HG02588 (cell line): ENCODE measurements at regions not wholly inside any gene's neighbourhood (a gene's known extent, or its start where the extent isn't known, plus 50 kb on each side); places are given as distances from the start of the nearest gene placed in this dataset.
A peak's percentile ranks its signal among the peaks of the same experiment; 100 is the strongest.
"Not testable (repeated sequence)": the region's sequence is repeated elsewhere in the genome, so short reads cannot be mapped to it uniquely, and the experiment has no call there.

Source experiments
- ATAC-seq: cut with Tn5 transposase; IDR thresholded peaks from one replicate; pipeline ENCODE4 v1.9.1; 2021; ENCODE audit warnings: mild to moderate bottlenecking, moderate library complexity; ENCODE audit not compliant: unreplicated experiment

DNA sequence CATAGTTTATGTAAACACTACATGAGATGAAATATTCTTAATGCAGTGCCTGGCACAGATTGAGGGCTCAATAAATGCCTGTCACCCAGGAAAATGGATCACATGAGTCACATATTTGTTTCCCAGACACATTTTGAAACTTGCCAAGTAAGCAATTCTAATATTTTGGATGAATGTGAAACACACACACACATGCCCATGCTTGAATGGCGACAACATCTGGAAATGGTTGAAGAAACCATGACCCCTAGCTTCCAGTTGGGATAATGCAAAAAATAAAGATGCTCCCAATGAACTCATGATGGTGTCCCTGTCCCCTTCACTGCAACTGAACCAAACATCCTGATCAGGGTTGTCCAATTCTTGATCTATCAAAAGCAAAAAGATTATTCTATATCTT lies 797.3 kb downstream of the XPNPEP1 start:
- no peak for ATAC-seq

DNA sequence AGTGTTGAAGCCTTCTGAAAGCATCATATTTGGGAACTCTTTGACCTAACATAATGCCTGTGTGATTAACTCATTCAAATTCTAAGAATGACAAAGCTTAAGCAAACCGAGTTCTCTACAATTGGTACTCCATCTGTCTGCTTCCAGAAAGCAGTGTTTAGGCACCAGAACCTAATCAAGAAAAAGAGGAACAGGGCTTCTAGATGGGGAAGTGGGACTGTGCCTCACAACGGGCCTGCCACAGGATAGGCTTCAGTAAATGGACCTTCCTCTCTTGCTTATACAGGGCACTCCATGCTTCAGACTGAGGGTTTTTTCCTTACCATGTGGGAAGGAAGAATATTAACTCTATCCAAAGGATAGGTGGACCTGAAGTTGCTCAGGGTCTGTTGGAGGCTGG lies 808.1 kb downstream of the XPNPEP1 start:
- ATAC-seq = no peak

DNA sequence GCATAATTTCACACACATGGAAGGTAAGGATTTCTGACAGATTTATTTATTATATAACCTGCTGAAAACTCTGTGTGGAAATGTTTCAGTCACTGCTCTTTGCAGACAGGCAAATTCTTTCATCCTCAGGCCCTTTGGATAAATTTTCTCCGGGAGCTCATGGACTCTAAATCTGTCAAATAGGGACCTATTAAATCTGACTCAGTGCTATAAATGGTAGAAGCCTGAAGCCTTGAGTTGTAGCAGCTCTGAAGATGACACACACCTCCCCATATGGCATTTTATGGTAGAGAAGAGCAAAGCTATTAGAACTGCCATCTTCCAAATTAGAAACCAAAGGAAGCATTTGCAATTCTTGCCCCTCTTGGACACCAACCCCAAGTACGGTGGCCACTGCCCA lies 808.7 kb downstream of the XPNPEP1 start:
- no peak for ATAC-seq

DNA sequence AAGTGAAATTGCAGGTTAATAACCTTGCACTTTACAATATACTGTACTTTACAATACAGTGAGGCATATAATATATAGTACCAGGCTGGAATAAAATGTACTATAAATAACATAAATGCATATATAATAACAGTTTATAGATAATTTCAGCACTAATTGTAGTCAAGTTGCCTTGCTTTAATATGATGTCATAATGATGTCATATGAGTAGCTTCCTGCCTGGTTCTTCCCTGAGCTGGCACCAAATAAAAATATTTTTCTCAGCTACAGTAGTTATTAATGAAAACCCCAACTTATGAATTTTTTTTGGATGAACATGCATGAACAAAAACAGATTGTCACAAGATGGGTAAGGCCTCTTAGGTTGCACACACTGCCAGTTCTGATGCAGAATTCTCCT lies 816.7 kb downstream of the XPNPEP1 start:
- ATAC-seq = no peak

DNA sequence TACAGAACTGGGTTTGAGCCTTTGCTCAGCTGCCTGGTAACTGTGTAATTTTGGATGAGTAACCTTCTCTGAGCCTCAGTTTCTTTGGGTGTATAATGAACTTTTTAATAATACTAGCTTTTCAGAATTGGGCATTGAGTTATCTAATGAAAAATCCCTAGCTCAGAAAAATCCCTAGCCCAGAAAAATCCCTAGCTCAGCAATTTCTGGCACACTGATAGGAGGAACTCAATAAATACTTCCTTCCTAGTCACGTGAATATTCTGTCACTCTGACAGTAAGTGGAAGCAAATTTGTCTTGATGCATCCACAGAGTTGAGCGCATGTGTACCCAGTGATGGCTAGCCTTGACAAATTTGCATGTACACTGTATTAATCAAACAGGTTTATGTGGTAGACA lies 817.6 kb downstream of the XPNPEP1 start:
- no peak for ATAC-seq

DNA sequence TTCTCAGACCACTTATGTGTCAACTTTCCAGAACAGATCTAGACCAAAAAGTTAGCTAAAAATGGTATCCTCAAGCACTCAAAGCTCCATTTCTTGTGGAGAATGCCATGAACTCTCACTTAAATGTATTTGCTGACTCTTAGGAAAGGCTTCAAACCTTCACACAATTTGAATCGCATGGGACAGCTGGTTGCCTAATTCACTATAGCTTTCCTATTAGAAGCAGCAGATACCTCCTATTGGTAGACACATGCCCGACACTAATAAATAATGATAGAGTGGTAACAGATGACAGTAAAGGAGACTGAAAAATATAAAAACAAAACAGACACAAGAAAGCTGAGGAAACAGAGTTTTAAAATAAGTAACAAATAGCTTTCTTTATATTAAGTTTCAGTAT lies 818.5 kb downstream of the XPNPEP1 start:
- no peak for ATAC-seq

DNA sequence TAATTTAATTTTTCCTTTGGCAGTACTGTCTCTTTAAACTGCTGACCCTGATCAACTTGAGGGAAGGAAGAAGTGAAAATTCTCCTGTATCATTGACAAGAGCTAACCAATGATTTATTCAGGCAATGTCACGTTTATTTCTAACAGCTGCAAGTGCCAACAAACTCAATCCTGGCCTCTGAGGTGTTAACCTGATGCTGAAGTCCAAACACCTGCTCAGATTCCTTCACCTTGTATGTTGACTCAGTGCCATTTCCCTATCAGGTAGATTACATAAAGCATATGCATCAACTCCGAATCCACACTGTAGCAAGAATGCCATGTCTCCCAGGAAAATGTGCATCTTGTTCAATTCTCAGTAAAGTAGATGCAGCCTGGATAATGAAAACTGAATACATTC lies 820.0 kb downstream of the XPNPEP1 start:
- no peak for ATAC-seq

DNA sequence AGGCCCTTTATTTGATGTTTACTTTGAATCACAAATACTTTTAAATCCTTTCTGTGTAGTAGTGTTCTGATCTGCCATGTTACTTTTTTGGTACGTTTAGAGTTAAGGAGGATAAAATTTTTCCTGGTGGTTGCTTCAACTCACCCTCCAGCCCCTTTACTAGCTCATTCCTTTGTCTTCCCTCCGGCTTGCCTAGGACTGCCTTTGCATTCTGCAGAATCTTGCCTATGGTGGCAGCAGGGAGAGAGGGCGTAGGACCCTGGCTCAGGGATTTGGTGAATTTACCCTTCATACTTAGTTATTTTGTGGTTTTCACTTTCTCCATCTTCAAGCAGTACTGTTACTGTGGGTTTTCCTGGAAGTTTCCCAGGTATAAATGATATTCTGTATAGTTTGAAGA lies 833.5 kb downstream of the XPNPEP1 start:
- ATAC-seq = no peak

DNA sequence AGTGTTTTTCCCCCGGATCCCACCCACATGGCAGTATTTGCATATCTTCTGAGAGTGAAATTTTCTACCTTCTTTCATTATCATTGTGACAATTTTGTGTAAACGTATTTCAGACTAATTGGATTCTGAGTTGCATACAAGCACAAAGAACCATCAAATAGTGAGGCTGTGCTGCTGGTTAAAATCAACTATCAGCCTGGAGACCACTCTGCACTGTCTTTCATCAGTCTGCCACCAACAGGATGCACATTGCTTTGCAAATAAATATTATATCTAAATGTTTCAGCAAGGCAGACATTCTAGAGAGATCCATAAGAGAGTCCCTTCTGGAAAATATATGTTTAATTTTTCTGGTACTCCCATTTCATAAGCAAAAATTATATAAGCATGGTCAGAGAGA lies 851.8 kb downstream of the XPNPEP1 start:
- no peak for ATAC-seq

DNA sequence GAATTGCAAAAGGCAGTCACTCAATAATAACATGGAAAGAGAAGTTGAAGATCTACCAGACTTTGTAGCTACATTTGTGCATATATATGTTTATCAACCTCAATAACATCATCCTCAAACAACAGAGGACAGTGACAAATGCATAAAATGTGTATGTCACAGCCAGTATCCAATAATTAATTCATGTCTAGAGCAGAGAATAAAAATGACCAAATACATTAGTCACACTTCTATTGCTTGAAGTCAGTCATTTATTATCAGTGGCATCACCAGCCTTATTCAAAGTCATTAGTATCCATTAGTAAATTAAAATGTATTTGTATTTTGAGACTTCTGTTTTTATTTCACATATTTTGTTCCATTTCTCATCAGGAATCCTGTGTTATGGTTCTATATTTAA lies 852.8 kb downstream of the XPNPEP1 start:
- ATAC-seq = no peak

DNA sequence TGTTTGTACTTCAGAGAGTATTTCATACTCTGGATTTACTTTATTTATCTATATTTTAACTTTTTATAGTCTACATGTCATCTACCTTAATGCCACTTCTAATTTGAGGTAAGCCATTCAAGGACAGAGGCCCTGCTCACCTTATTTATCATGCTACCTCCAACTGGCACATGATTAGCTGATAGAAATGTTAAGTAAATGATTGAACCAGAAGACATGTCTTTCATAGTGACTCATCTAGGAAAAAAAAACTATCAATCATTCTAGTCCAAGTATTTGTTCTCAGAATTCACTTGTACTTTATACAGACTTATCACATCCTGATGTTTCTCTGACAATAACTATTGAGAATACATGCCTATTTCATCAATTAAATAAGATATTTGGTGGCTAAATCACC lies 856.3 kb downstream of the XPNPEP1 start:
- ATAC-seq = no peak

DNA sequence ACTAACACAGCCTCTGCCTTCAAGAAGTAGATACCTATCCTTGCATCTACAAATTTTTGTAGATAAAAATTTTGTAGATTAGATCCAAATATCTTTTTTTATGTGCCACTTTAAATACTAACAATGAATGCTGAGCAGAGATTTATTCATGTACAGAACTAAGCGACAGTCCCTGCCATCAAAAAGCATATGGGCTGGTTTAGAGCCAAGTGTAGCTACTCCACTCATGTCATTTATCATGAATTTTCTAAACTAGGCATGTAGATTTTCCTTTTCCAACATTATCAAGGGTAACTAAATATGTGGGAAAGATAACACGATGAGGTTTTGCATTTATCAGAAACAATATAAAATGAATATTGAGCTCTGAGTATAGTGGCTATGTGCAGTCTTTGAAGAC lies 857.5 kb downstream of the XPNPEP1 start:
- no peak for ATAC-seq

DNA sequence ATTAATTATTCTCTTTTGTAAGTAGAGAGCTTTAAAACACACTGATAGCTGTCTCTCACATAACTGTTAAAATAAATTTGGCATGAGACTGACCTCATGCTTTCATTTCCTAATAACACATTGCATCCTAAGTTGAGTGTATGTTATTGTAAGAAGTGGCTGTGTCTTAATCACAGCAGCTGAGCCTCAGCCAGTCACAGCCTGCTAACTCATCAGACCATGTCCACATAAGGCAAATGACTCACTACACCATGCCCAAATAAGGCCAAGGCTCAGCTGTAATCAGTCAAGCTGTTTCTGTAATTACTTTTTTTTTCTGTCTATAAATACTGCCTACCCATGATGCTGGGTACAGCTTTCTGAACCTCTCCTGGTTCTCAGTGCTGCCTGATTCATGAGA lies 860.9 kb downstream of the XPNPEP1 start:
- no peak for ATAC-seq

DNA sequence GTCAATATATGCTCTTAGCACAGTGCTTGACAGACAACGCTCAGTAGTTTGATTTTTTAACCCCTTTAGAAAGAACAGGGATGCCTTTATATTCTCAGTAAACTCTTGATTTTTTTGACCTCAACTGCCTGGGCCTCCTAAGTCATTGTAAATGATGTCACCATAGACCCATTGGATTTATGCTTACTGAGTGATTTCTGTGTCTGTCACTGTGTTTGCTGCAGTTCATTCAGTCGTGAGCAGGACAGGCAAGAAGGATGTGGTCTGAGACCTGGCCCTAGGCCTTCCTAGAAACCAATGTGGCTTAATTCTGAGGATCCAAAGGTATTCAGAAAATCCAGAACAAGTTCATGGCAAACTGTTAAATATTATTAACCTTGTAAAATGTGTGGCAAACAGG lies 868.1 kb downstream of the XPNPEP1 start:
- no peak for ATAC-seq

DNA sequence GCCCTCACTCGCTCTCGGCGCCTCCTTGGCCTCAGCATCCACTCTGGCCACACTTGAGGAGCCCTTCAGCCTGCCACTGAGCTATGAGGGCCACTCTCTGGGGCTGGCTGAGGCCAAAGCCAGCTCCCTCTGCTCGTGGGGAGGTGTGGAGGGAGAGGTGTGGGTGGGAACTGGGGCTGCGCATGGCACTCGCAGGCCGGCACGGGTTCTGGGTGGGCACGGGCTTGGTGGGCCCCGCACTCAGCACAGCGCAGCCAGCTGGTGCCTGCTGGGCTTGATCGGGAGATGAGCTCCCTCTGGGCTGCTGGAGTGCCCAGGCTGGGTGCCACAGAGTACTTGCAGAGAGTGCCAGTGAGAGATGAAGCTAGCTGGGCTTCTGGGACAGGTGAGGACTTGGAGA lies 875.5 kb downstream of the XPNPEP1 start:
- ATAC-seq = no peak

DNA sequence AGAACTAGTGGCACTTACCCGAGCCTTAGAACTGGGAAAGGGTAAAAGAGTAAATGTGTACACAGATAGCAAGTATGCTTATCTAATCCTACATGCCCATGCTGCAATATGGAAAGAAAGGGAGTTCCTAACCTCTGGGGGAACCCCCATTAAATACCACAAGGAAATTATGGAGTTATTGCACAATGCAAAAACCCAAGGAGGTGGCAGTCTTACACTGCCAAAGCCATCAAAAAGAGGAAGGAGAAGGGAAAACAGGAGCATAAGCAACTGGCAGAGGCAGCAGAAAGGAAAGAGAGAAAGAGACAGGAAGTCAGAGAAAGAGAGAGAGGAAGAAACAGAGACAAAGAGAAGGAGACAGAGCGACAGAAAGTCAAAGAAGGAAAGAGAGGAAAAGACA lies 876.9 kb downstream of the XPNPEP1 start:
- not testable (repeated sequence) for ATAC-seq

DNA sequence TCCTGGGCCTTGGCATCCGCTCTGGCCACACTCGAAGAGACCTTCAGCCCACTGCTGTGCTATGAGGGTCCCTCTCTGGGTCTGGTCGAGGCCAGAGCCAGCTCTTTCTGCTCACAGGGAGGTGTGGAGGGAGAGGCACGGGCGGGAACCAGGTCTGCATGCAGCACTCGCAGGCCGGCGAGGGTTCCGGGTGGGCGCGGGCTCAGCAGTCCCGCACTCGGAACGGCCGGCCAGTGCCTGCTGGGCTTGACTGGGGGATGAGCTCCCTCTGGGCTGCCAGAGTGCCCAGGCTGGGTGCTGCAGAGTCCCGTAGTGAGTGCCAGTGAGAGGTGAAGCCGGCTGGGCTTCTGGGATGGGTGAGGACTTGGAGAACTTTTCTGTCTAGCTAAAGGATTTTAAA lies 882.7 kb downstream of the XPNPEP1 start:
- no peak for ATAC-seq

DNA sequence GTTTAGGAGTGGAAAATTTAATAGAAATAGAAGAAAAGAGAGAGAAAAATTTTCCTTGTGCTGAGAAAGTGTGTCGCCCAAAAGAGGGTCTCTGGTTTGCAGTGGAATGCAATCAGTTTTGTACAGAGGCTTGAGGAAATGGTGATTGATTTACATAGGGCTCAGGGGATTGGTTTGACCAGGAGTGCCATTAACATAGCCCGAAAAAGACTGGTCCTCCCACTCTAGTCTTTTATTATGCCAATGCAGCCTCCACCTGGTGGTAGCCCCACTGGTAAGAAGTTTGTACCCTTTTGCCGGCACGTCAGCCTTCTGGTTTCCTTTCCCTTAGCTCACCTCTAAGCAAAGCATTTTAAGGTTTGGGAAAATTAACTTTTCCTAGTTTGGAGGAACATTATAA lies 885.3 kb downstream of the XPNPEP1 start:
- ATAC-seq = no peak

DNA sequence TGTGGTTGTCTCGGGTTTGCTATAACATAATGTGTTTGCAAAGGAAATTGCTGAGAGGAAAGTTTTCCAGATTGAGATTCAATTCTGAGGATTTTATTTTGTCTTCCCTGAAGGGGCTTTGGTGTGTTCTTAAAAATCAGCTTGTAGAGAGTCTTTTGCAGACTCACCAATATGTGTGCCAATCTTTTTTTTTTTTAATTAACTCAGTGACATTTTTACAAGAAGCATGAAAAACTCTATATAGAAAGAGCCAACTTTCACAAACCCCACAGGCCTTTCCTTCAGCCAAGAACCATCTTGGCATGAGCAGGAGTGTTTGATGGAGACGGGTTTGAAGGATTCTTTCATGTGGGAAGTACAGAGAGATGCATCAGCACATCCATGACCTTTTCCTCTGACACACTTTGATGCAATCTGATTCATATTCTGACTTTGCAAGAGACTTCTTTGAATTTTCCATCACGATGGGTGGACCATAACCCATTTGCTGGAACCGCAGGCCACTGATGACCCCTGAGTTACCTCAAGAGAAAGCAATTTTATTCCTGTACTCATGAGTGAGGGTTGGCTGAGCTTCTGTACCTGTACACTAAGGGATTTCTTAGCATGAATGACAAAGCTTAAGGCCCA lies 892.6 kb downstream of the XPNPEP1 start:
- no peak for ATAC-seq

DNA sequence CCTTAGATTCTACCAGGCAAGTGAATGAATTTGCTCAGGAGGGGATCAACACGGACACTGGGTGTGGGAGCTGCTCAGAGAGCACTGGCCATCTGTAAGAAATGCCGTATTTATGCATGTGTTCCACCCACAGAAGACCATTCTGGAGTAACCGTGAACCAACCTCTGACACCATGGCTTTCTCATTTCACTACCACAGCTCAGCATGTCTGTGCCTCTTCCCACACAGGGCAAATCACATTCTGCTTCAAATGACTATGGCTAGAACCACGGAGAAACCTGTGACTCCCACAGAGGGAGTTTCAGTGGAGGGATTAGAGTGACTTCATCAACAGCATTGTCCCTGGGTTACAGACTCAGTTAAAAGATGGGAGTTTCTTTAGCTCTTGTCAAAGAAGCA lies 893.4 kb downstream of the XPNPEP1 start:
- peak; percentile 69 for ATAC-seq

DNA sequence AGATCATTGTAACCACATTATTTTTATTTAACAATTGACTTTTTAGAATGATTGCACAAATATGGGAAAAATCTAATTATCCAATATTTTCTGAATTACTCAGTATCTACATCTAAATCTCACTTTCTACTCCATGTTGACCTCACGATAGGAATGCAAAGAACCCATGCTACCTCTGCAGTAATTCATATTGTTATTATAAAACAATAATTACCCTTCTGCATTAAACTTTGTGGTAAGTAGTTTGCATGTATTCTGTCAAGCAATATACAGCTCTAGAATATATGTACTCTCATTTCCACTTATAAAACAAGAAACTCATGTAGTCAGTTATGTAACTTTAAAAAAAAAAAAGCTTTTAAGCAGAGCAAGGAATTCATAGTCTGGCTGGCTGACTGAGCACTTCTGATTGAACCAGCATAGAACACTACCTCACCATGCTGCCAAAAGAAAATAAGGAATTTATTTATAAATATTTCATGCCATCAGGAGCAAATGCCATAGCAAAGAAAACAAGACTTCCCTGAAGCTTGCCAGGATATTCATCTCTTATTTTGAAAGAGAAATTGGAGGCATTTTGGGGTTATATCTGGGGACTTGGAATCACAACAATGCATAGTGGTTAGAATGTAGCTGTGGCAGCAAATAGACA lies 895.7 kb downstream of the XPNPEP1 start:
- no peak for ATAC-seq

DNA sequence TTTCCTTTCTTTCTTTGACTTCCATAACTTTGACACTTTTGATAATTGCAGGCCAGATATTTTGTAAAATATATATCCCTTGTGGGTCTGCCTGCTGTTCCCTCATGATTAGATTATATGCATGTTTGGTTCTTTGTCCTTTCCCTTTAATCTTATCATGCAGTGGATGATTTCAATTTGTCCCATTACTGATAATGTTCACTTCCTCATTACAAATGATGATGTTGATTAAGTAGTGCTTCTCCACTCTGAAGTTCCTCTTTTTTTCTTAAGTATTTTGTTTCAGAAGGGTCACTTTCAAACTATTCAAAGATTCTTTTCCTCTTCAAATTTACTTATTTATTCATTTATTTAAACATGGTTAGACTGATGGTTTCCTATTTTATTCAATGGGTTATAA lies 898.1 kb downstream of the XPNPEP1 start:
- ATAC-seq = no peak

DNA sequence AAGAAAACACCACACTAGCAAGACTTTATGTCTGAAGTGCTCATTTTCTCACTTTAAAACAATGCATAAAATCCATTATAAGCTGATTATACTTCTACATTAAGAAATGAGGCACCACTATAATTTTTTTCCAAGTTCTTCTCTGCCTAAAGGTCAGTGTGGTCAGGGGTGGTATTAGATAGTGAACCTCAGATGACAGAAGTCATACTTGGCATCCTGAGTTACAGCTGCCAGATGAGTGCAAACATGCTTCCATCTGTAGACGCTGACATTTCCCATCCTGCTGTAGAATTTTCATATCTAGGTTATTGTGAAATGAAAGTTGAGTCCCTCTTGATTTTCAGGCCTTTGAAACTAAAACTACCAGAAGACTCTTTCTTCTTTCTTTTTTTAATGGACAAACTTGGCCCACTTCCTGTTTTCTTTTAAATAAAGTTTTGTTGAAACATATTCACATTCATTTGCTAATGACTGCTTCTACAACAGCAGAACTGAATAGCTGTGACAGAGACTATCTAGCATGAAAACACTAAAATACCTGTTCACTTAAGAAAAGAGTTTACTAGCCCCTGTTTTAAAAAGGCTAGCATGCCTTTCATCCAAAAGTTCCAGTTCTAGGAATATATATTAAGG lies 900.8 kb downstream of the XPNPEP1 start:
- ATAC-seq = no peak
